GM19035 (cell line): ENCODE measurements at regions not wholly inside any gene's neighbourhood (a gene's known extent, or its start where the extent isn't known, plus 50 kb on each side); places are given as distances from the start of the nearest gene placed in this dataset.
"Not testable (repeated sequence)": the region's sequence is repeated elsewhere in the genome, so short reads cannot be mapped to it uniquely, and the experiment has no call there.

Experiments
- ATAC-seq: cut with Tn5 transposase; IDR thresholded peaks from one replicate; pipeline ENCODE4 v1.9.1; 2021; ENCODE audit not compliant: unreplicated experiment

DNA sequence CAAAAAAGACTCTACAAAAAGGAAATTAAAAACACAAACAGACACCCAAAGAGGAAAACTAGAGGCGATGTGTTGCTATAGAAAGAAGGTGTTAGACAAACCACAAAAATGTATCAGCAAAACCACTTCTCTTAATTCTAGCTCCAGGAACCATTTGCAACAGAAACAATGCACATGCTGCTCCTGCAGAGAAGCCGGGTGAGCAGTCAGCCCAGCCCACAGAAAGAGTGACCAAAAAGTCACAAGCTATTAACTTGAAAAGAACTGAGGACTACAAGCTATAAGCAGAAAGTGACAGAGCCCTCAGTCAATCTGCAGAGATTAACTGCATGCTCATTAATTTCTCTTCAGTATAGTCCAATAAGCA, 96.2 kb upstream of the KLHL13 start:
- ATAC-seq = peak; percentile 86

DNA sequence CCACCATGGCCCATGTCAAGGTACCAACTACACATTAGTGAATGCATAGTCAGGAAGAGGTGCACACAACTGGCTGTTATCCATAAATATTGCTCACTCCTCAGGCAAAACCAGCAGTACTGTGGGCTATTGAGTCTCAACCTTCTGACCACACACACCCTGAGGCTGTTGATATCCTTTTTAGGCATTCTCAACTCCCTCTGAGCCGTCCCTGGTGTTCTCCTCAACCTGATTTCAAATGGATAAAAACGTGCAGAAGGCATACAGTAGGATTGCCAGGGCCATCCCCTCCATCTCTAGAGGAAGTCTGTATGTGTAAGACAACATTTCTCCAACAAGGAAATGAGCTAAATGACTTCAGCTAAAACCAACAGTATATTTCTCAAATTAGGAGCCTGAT, 98.7 kb upstream of the KLHL13 start:
- no peak for ATAC-seq

DNA sequence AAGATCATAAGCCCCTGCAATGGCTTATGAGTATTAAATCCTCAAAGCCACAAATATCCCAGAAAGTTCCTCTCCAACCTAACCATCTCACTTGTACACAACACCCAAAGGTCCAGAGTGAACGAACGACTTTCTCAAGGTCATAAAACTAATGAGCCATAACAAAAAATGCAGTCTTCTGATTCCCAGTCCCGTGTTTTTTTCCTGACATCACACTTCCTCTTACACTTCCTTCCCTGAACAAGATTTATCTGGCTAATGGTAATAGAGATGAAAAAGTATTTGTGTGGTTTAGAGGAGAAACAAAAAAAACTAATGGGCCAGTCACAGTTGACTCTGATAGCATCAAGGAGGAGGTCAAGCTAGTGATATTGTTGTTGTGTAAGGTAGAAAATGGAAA, 99.5 kb upstream of the KLHL13 start:
- ATAC-seq = no peak

DNA sequence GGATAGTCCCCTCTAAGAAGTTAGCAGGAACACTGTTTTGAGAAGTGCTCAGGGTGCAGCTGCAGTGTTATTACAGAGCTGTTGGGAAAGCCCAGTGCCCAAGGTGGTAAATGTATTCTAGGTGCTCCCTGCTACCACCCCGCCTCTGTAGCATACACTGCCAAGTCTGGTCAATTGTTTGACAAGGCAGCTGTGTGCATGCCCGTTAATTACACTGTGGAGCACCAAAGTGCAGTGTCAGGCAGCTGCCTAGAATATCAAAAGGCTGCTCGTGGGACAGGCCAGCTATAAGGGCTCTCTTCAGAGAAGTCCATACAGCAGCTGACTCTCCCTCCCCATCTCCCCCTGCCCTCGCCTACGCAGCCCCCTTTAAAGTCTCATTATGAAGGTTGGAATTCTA, 99.9 kb upstream of the KLHL13 start:
- no peak for ATAC-seq

DNA sequence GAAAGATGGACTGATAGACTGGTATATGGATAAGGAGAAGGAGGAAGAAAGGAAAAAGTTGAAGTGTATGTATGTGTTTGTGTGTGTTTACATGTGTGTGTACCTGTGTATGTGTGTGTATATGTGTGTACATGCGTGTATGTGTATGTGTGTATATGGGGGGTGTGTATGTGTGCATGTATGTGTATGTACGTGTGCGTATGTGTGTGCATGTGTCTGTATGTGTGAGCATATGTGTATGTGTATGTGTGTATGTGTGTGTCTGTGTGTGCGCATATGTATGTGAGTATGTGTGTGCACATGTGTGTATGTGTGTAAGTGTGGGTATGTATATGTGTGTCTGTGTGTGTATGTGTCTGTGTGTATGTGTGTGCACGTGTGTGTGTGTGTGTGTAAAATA, 101.5 kb upstream of the KLHL13 start:
- ATAC-seq = no peak

DNA sequence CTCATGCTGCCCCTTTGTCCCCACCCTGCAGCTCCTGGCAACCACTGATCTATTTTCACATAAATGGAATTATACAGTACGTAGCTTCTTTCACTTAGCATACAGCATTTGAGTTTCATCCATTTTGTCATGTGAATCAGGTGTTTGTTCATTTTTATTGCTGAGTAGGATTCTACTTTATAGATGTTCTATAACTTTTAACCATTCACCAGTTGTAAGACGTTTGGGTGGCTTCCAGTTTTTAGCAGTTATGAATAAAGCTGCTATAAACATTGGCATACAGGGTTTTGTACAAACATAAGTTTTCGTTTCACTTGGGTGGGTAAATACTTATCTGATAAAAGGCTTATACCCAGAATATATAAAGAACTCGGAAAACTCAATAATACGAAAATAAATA, 102.3 kb upstream of the KLHL13 start:
- no peak for ATAC-seq

DNA sequence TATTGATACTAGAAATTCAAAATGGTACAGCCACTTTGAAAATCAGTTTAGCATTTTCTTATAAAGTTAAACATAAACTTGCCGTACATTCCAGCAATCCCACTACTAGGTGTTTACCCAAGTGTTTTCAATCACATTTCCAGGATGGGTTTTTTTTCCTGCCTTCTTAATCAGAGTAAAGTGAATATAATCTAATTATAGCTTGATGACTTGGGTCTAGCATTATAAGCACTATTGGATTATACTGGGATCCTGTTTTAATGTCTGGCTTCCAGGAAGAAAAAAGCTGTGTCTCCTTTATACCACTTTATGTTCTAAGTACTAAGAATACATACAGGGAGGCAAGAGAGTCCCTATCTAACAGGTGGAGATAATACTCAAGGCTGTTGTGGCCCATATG, 103.3 kb upstream of the KLHL13 start:
- no peak for ATAC-seq

DNA sequence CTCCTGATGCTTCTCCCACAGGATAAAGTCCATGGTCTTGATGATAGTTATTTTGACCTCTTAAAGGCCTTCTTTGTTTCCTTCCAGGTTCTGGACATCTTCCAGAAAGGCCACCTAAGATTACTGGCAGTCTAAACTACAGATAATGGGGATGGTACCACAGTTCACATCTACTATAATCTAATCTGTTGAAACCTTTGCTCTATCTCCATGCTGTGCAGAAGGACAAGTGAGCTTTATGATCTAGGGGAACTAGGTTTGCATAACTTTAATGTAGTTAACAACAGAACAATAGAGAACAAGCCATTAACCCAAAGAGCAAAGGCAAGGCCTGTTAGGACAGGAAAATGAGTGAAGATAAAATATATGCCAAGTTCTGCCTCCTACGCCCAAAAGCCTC, 103.9 kb upstream of the KLHL13 start:
- no peak for ATAC-seq

DNA sequence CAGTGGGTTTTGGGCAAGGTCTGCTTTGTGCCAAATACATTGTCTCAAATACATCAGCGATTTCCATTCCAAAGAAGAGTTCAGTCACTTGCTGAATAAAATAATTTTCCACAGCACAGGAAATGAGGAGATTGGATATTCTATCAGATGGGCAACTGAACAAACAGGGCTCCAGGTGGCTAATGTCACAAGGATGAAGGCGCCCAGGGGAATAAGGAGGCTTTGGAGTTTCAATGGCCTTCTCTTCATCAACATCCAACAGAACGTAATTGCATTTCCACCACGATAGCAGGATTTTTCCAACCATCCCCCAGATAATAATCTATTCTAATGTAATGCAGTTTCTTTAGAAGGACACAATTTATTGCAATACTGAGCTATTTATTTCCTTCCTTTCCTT, 104.7 kb upstream of the KLHL13 start:
- ATAC-seq = no peak

DNA sequence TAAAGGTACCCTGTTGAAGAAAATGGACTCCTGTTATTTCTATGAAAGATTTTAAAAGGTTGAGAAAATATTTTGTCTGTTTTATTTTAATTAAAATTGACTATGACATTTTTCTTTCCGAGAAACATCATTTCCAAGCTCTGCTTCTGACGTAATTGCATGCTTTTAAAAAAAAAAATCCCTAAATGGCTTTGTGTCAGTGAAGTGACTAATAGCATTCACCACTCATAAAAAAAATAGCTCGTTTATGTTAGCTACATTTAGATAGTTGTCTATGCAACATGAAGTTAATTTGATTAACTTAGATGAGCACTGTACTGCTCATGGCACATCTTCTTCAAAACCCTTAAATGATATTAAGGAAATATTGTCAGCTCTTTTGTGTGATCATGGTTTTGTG, 105.1 kb upstream of the KLHL13 start:
- ATAC-seq = no peak

DNA sequence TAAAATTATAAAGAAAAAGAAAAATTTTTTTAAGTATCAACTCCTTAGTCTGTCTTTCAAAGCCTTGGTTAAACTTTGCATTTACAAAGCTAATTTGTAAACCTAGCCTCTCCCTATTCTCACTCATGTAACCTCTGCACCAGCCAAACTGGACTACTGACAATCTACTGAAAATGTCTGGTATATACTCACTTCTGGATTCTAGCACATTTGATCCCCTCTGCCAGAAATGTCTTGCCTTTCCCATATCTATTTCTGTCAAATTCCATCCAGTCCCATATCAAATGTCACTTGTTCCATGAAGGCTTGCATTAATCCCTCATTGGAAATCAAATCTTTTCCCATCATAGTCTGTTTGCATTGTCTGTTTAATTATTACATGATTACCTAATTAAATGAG, 105.8 kb upstream of the KLHL13 start:
- ATAC-seq = no peak

DNA sequence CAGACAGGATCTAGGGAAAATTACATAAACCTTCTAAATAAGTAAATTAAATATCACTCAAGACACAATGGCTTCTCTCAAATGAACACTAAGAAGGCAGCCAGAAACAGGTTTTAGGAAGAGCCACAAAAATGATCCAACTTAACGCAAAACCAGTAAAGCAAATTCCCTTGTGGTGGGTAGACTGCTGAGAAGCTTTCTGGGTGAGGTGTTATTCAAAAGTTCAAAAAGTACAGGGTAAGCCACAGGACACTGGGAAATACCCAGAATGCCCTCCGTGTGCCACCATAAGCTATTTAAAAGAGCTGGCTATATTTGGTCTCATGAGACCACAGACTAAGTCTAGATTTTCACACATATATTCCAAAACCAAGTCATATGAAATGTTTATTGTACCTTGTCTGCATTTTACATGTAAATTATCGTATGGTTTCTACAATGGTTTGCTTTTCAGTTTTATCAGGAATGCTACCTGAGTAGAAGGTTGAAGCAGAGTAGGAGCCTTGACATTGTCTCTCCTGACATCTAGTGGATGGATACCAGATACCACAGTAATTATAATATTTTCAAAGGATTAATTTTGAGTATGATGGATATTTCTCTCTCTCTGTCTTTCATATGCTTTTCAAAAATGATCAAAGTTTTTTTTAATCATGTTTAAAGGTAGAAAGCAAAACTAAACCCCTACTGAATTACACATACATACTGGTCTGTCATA, 109.3 kb upstream of the KLHL13 start:
- peak; percentile 70 for ATAC-seq

DNA sequence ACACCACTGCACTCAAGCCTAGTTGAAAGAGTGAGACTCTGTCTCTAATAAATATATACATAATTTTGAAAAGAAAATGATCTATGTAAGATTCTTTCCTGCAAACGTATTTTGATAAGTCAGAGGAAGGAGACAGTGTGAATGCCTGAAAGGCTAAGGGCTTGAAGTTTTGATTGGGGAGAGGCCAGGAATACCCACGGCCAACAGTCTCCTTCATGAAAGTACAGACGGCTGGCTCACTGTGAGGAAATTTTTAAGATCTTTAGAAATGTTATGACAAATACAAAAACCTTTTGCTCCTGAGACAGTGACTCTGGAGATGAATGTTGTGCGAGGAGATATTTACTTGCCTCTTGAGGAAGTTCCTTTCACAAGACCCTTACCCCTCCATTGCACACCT, 111.4 kb upstream of the KLHL13 start:
- ATAC-seq = no peak

DNA sequence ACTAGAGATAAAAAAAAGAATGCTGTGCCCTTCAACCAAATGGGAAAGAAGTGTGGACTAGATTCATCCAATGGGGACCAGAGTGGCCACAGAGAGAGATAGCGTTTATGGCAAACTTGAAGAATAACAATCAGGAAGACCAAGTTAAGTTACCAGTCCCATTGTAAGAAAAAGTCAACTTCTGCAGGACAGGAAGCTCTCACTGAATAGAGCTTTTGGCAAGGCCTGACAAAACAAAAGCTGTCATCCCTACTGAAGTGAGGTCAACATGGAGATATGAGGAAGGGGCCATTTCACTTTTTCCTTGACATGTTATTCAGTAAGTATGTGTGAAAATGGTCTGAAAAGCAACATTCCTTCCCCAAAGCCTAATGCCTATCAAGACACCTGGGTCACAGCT, 111.8 kb upstream of the KLHL13 start:
- no peak for ATAC-seq

DNA sequence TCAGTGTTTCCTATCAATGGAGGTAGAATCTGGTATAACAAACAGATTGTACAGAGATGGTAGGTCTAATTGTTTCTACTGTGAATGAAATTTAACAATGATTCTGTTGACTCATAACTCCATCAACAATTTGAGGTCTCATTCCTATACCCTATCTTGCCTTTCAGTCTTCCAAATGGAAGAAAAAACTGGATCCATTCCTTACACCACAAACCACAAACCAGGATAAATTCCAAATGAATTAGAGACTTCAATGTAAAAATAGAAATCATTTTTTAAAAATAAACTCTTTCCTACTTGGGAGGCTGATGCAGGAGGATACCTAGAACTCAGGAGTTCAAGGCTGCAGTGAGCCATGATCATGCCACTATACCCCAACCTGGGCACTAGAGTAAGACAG, 114.4 kb upstream of the WDR44 start:
- no peak for ATAC-seq

DNA sequence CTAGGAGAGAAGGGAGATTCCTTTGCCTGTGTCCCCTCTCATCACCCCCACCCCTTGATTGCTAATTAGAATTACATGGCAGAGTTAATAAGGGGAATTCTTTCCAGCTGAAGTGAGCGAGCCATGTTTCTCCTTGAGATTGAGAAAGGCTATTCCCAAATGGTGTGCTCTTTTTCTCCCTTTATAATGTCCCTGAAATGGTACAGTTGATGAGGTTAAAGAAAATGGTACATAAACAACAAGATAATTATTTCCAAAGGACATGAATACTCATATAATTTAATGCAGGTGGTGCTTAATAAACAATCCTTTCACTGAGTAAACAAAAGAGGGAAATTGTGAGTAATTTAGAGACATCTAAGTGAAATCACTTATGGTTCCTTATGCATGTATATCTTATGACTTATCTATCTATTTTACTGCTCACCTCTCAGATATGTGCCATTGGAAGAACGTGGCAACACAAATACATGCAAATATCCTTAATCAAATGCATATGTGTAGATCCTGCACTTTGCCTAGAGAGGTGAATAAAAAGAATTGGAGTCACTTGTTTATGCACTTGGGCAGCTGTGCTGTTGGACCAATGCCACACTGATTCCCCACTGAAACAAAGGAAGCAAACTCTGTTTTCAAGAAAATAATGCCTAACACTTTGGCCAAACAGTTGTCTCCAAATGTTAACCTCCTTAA, 106.6 kb upstream of the WDR44 start:
- ATAC-seq = no peak

DNA sequence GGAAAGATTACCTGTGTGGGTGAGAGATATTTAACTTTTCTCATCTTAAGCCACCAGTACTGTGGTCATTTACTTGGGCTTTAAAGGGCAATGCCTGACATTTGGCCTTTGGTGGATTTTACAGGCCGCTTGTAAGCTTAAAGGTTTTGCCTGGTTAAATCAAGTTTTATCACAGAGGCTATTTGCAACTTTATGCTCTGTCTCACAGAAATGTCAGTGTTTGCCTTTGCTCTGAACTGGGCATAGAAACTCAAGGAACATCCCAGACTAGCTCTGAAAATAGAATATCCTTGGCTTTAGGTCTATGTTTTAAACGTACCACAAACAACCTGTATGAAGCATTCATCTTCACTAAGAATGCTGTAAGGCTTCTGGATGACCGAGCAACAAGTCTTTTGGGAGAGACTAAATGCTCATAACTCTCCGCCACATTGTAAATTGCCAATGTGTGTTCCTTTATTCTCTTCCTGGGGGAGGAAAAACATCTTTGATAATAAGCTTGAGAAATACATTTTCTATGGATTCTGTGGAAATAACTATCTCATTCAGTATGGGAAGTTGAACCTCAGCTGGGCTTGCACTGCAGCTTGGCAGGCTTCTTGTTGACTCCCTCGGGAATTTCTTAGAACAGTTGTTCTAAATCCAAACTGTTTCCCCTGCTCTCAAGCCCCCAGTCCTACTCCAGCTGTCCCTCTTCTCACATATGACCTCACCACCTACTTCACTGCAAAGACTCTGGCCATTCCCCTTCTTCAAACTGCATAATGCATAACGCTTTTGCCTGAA, 105.8 kb upstream of the WDR44 start:
- ATAC-seq = no peak

DNA sequence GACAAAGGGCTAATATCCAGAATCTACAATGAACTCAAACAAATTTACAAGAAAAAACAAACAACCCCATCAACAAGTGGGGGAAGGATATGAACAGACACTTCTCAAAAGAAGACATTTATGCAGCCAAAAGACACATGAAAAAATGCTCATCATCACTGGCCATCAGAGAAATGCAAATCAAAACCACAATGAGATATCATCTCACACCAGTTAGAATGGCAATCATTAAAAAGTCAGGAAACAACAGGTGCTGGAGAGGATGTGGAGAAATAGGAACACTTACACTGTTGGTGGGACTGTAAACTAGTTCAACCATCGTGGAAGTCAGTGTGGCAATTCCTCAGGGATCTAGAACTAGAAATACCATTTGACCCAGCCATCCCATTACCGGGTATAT, 98.9 kb upstream of the WDR44 start:
- not testable (repeated sequence) for ATAC-seq

DNA sequence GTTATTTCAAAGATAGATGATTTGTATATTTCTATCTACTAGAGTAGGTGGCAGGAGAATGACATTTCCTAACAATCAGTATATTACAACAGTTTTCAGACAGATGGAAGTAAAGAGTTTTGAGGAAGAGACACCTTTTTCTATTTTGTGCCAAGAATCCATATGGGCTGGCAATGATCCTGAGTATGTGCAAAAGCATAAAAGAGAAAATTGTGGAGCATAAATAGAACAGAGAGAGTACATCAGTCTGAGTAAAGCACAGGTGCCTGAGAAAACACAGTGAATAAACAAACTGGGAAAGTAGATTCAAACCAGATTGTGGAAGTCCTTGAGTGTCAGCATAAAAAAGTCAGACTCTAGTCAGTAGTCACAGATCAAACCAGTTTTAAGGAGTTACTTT, 96.8 kb upstream of the WDR44 start:
- no peak for ATAC-seq

DNA sequence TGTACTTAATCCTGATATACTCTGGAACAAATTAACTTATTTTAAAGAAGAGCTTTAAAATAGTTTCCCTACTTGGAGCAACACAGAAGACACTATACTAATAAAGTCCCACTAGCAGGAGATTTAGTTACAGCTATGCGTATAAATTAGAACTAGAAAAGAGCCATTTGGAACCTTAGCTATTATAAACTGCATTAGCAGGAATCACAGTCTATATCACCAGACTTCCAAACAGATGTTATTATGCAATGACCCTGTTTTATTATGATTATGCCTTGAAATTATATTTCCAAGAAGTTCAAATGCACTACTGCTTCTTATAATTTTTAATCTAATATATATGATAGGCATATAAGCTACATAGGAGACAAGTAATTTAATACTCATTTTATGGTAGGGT, 95.5 kb upstream of the WDR44 start:
- no peak for ATAC-seq

DNA sequence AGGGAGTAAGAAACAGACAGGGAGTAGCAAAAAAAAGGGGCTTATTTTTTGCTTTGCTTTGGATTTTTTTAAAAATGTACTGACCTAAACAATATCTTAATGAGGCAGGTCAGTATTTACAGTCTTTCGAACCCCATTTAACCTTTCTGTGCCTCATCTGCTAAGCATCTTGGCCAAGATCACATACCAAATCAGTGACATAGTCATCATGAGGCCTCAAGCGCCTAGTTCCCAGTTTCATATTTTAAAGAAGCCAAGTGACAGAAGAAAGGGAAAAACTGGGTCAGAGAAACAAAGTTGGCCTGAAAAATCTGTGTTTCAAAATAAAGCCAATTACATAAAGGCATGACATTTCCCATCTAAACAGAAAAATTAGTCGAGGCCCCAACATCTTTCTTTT, 94.6 kb upstream of the WDR44 start:
- ATAC-seq = no peak

DNA sequence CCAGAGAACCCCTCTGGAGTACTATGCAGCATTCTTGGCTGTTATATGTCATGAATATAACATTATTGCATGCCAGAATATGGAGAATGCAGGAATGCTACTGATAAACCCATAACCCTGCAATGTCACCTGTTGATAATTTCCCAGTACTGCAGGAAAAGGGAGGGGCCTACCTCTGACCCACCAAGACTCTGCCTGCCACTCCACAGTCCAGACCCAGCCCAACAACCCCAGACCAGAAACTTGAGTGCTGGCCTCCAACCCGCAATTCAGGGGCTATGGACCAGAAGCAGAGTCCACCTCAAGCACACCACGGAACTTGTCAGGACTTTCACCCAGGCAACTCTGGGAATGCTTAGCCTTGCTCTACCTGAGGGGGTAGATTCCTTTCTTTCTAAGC, 92.9 kb upstream of the WDR44 start:
- ATAC-seq = no peak
